Panc1 (cell line): ENCODE measurements at regions not wholly inside any gene's neighbourhood (a gene's known extent, or its start where the extent isn't known, plus 50 kb on each side); places are given as distances from the start of the nearest gene placed in this dataset.

Source experiments
- ATAC-seq: fragments of 200-7000 bp; cut with Tn5 transposase; 2 replicates; pipeline ENCODE4 v1.9.1; 2020; ENCODE audit warnings: mild to moderate bottlenecking, moderate library complexity
- BruUV-seq: library from RNA; stranded (reverse); fragments of 400-500 nt; replicated peaks from 2 replicates; lab custom pipeline; 2021; lab: Mats Ljungman, UMichigan
- CTCF ChIA-PET: fragments of 300-600 bp; sonication (Branson Sonifier 250); formaldehyde crosslinking; loops from one replicate; lab custom pipeline; 2022; ENCODE audit warnings: antibody characterized with exemption; lab: Charles Lee
- POLR2A ChIA-PET: fragments of 300-600 bp; sonication (Branson Sonifier 250); formaldehyde crosslinking; loops from one replicate; lab custom pipeline; 2022; ENCODE audit warnings: antibody characterized with exemption; lab: Charles Lee
- DNase-seq: peaks from one replicate; pipeline ENCODE4 v3.0.0-alpha.2; 2010; ENCODE audit warnings: low read depth, low spot score
- H3K27ac ChIP-seq: 2 replicates; pipeline ENCODE4 v1.5.1; 2011; ENCODE audit warnings: mild to moderate bottlenecking, low read length, inconsistent platforms
- H3K27me3 ChIP-seq: fragments of 200-500 bp; sonication (Bioruptor generic); 2 replicates; pipeline ENCODE4 v1.6.0; 2014; ENCODE audit warnings: low read length, inconsistent platforms; ENCODE audit not compliant: control insufficient read depth, insufficient read depth
- H3K36me3 ChIP-seq: fragments of 200-500 bp; sonication (Bioruptor generic); 2 replicates; pipeline ENCODE4 v1.5.1; 2014; ENCODE audit warnings: inconsistent platforms, mild to moderate bottlenecking, low read length, moderate library complexity; ENCODE audit not compliant: control insufficient read depth, insufficient read depth
- H3K4me1 ChIP-seq: 2 replicates; pipeline ENCODE4 v1.5.1; 2011; ENCODE audit warnings: inconsistent platforms, mild to moderate bottlenecking, low read length, moderate library complexity; ENCODE audit not compliant: control insufficient read depth, insufficient read depth
- H3K4me3 ChIP-seq, 2 experiments: 2 replicates each; pipeline ENCODE4 v1.5.1; 2011 to 2012; ENCODE audit warnings: low read depth in 2 of 2, low read length in 2 of 2, mild to moderate bottlenecking in 2 of 2, inconsistent platforms in 1 of 2, moderate library complexity in 1 of 2
- H3K9me3 ChIP-seq: fragments of 200-500 bp; sonication (Bioruptor generic); 2 replicates; pipeline ENCODE4 v1.5.1; 2014; ENCODE audit warnings: low read depth, mild to moderate bottlenecking, inconsistent platforms, low read length, moderate library complexity; ENCODE audit not compliant: control insufficient read depth, insufficient read depth
- POLR2AphosphoS5 ChIP-seq: IDR thresholded peaks from 2 replicates; pipeline ENCODE4 v1.6.1; 2012; ENCODE audit warnings: mild to moderate bottlenecking, low read depth, low read length, moderate library complexity
- SIN3A ChIP-seq: IDR thresholded peaks from 2 replicates; pipeline ENCODE4 v1.6.1; 2012; ENCODE audit warnings: low read depth, mild to moderate bottlenecking, low read length, moderate library complexity, borderline replicate concordance; ENCODE audit not compliant: insufficient read depth
- TCF7L2 ChIP-seq: IDR thresholded peaks from 2 replicates; pipeline ENCODE4 v1.6.1; 2011; ENCODE audit warnings: mild to moderate bottlenecking, low read depth, low read length, inconsistent platforms
- in situ Hi-C: cut with HindIII; loops from 2 replicates; pipeline ENCODE4 v1.10.0; 2016; ENCODE audit warnings: low sequenced_read_pairs, low pct_unique_long_range_greater_than_20kb
- intact Hi-C: fragments of 100-400 bp; cut with micrococcal nuclease; formaldehyde crosslinking; loops from one replicate; pipeline ENCODE4 v1.10.0; 2022; ENCODE audit not compliant: unreplicated experiment
- TF ChIP-seq, protein P1 (sequence below), 2 experiments: IDR thresholded peaks; 2 replicates each; pipeline ENCODE4 v1.6.1; 2011 to 2012; ENCODE audit warnings: low read depth in 2 of 2, control low read depth in 1 of 2, low read length in 1 of 2, mild to moderate bottlenecking in 1 of 2, moderate library complexity in 1 of 2; ENCODE audit not compliant: insufficient read depth in 1 of 2
- TF ChIP-seq, protein P2 (sequence below): fragments of 450-650 bp; IDR thresholded peaks from 2 replicates; pipeline ENCODE4 v1.5.1; 2017; ENCODE audit warnings: mild to moderate bottlenecking

DNA sequence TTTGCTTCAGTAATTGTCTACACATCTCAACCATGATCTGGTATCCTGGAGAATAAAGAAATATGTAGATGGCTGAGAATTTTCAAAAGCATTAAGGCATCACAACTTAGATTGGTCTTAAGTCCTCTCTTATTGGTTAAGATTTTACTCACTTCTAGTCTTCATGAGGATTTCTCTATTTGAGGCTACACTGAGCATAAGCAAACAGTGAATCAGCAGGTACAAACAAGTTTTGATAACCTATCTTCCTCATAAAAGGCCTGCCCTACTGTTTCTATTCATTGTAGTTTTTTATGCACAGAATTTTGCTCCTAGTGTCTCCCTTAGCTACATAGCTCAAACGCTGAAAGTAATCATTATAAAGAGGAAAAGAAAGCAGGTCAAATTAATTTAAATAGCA is 460.7 kb upstream of the RPS6KA3 start:
- ChIA-PET CTCF (no interaction called here), POLR2A (no interaction called here)
- no peak for TF ChIP-seq SIN3A
- TF ChIP-seq, protein P1, sequence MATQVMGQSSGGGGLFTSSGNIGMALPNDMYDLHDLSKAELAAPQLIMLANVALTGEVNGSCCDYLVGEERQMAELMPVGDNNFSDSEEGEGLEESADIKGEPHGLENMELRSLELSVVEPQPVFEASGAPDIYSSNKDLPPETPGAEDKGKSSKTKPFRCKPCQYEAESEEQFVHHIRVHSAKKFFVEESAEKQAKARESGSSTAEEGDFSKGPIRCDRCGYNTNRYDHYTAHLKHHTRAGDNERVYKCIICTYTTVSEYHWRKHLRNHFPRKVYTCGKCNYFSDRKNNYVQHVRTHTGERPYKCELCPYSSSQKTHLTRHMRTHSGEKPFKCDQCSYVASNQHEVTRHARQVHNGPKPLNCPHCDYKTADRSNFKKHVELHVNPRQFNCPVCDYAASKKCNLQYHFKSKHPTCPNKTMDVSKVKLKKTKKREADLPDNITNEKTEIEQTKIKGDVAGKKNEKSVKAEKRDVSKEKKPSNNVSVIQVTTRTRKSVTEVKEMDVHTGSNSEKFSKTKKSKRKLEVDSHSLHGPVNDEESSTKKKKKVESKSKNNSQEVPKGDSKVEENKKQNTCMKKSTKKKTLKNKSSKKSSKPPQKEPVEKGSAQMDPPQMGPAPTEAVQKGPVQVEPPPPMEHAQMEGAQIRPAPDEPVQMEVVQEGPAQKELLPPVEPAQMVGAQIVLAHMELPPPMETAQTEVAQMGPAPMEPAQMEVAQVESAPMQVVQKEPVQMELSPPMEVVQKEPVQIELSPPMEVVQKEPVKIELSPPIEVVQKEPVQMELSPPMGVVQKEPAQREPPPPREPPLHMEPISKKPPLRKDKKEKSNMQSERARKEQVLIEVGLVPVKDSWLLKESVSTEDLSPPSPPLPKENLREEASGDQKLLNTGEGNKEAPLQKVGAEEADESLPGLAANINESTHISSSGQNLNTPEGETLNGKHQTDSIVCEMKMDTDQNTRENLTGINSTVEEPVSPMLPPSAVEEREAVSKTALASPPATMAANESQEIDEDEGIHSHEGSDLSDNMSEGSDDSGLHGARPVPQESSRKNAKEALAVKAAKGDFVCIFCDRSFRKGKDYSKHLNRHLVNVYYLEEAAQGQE (IDR thresholded peaks at IDR 0.05; ENCODE audit: insufficient read depth in 1 of 2, low read depth in 2 of 2, low read length in 1 of 2) = no peak
- TF ChIP-seq POLR2AphosphoS5 = no peak
- TF ChIP-seq TCF7L2 = no peak
- TF ChIP-seq, protein P2, sequence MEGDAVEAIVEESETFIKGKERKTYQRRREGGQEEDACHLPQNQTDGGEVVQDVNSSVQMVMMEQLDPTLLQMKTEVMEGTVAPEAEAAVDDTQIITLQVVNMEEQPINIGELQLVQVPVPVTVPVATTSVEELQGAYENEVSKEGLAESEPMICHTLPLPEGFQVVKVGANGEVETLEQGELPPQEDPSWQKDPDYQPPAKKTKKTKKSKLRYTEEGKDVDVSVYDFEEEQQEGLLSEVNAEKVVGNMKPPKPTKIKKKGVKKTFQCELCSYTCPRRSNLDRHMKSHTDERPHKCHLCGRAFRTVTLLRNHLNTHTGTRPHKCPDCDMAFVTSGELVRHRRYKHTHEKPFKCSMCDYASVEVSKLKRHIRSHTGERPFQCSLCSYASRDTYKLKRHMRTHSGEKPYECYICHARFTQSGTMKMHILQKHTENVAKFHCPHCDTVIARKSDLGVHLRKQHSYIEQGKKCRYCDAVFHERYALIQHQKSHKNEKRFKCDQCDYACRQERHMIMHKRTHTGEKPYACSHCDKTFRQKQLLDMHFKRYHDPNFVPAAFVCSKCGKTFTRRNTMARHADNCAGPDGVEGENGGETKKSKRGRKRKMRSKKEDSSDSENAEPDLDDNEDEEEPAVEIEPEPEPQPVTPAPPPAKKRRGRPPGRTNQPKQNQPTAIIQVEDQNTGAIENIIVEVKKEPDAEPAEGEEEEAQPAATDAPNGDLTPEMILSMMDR = no peak
- Histone ChIP-seq H3K4me3 (no peak overlapping the region), H3K27ac (no peak overlapping the region), H3K27me3 (no peaks in the 10 kb centered on the region), H3K36me3 (no peaks in the 10 kb centered on the region), H3K9me3 (no peaks in the 10 kb centered on the region), H3K4me1 (no peaks in the 10 kb centered on the region)
- ATAC-seq (no peak), DNase-seq (no peak)
- intact Hi-C loops = no loop called here
- in situ Hi-C loops = no loop called here
- no TSS peak for BruUV-seq

- Histone ChIP-seq H3K27ac (no peak overlapping the region), H3K4me3 (no peak overlapping the region), H3K36me3 (no peaks in the 10 kb centered on the region), H3K27me3 (no peaks in the 10 kb centered on the region), H3K9me3 (no peaks in the 10 kb centered on the region), H3K4me1 (no peaks in the 10 kb centered on the region)
- DNase-seq = no peak
- BruUV-seq = no TSS peak
- no peak for ATAC-seq
- intact Hi-C loops = no loop called here
- TF ChIP-seq, protein P2 = no peak
- TF ChIP-seq, protein P1 (IDR thresholded peaks at IDR 0.05; ENCODE audit: insufficient read depth in 1 of 2, low read depth in 2 of 2, low read length in 1 of 2) = no peak
- TF ChIP-seq POLR2AphosphoS5 = no peak
- no peak for TF ChIP-seq TCF7L2
- TF ChIP-seq SIN3A = no peak
- ChIA-PET POLR2A (no interaction called here), CTCF (no interaction called here)
- in situ Hi-C loops = no loop called here
These were observed 454.4 kb upstream of the RPS6KA3 start for GRCh38 chrX:20720954-20721626.
